OCI-LY7 (cell line): ENCODE measurements at regions not wholly inside any gene's neighbourhood (a gene's known extent, or its start where the extent isn't known, plus 50 kb on each side); places are given as distances from the start of the nearest gene placed in this dataset.

ENCODE experiments used
- BruUV-seq: library from RNA; stranded (reverse); fragments of 400-500 nt; replicated peaks from 2 replicates; lab custom pipeline; 2021; lab: Mats Ljungman, UMichigan
- CTCF ChIA-PET: fragments of 300-600 bp; sonication (Branson Sonifier 250); formaldehyde crosslinking; loops from one replicate; lab custom pipeline; 2022; ENCODE audit warnings: antibody characterized with exemption; ENCODE audit not compliant: unreplicated experiment; lab: Charles Lee
- POLR2A ChIA-PET: fragments of 300-600 bp; sonication (Branson Sonifier 250); formaldehyde crosslinking; loops from one replicate; lab custom pipeline; 2022; ENCODE audit warnings: antibody characterized with exemption; lab: Charles Lee
- DNase-seq: peaks from one replicate; pipeline ENCODE4 v3.0.0-alpha.2; 2015; ENCODE audit warnings: low spot score
- H2AFZ ChIP-seq: fragments of 200-600 bp; sonication (generic), shearing (Covaris generic); 2 replicates; pipeline ENCODE4 v1.6.1; 2014; ENCODE audit warnings: mild to moderate bottlenecking, antibody characterized with exemption, low read length, moderate library complexity
- H3K27ac ChIP-seq: fragments of 200-600 bp; sonication (generic); 2 replicates; pipeline ENCODE4 v1.5.1; 2014; ENCODE audit warnings: mixed run types, low read depth, mild to moderate bottlenecking, moderate library complexity, low read length, inconsistent platforms; ENCODE audit not compliant: poor library complexity, severe bottlenecking
- H3K36me3 ChIP-seq: fragments of 200-600 bp; sonication (generic); 2 replicates; pipeline ENCODE4 v1.6.1; 2014; ENCODE audit warnings: mild to moderate bottlenecking, antibody characterized with exemption, low read length, moderate library complexity, mixed read lengths; ENCODE audit not compliant: insufficient read depth
- H3K4me1 ChIP-seq: fragments of 200-600 bp; sonication (generic); 2 replicates; pipeline ENCODE4 v1.5.1; 2014; ENCODE audit warnings: mild to moderate bottlenecking, low read length; ENCODE audit not compliant: insufficient read depth, poor library complexity, severe bottlenecking
- H3K4me2 ChIP-seq: fragments of 200-600 bp; sonication (generic); 2 replicates; pipeline ENCODE4 v1.6.1; 2014; ENCODE audit warnings: mild to moderate bottlenecking, low read length
- H3K4me3 ChIP-seq: fragments of 200-600 bp; sonication (generic); 2 replicates; pipeline ENCODE4 v1.5.1; 2014; ENCODE audit warnings: mild to moderate bottlenecking, low read depth, low read length; ENCODE audit not compliant: poor library complexity, severe bottlenecking
- H3K79me2 ChIP-seq: fragments of 200-600 bp; sonication (generic); 2 replicates; pipeline ENCODE4 v1.6.1; 2016; ENCODE audit warnings: low read depth, mild to moderate bottlenecking, low read length, moderate library complexity, mixed read lengths; ENCODE audit not compliant: insufficient read depth
- H3K9me2 ChIP-seq: fragments of 200-600 bp; sonication (generic); 2 replicates; pipeline ENCODE4 v1.6.1; 2016; ENCODE audit warnings: mild to moderate bottlenecking, low read length, mixed read lengths; ENCODE audit not compliant: insufficient read depth
- H3K9me3 ChIP-seq: fragments of 200-600 bp; sonication (generic); 2 replicates; pipeline ENCODE4 v1.6.1; 2014; ENCODE audit warnings: mild to moderate bottlenecking, mixed run types, low read length, mixed read lengths
- H4K20me1 ChIP-seq: fragments of 200-600 bp; sonication (generic); 2 replicates; pipeline ENCODE4 v1.6.1; 2014; ENCODE audit warnings: mild to moderate bottlenecking, antibody characterized with exemption, low read length, moderate library complexity, mixed read lengths; ENCODE audit not compliant: insufficient read depth
- CTCF ChIP-seq: fragments of 200-600 bp; sonication (generic); conservative IDR thresholded peaks from 2 replicates; pipeline ENCODE4 v1.5.1; 2014; ENCODE audit warnings: mild to moderate bottlenecking, antibody characterized with exemption, low read length, moderate library complexity, mixed read lengths
- EZH2phosphoT487 ChIP-seq: fragments of 200-600 bp; sonication (generic); IDR thresholded peaks from 2 replicates; pipeline ENCODE4 v1.6.1; 2018; ENCODE audit warnings: low read depth, borderline replicate concordance, mild to moderate bottlenecking, mixed run types, antibody characterized with exemption, low read length, moderate library complexity, mixed read lengths
- intact Hi-C: fragments of 100-400 bp; cut with micrococcal nuclease; formaldehyde crosslinking; loops from one replicate; pipeline ENCODE4 v1.10.0; 2022; ENCODE audit not compliant: unreplicated experiment

DNA sequence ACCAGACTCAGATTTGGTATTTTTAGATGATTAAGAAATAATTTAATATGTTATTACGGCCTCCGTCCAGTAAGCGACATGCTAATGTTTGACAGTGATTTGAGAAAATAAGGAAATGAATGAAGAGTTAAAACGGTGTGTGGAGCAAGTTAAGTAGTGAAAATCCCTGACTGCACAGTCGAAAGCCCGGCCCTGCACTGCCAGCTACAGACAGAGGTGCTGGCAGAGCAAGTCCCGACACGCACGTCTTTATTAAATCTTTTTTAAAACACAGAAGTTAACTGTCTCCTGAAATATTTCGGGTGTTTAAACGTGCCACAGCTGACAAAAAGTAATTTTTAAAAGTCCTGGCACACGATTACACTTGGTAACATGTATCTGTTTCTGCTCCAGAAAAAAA is 293.4 kb upstream of the RNF32 start:
- TF ChIP-seq CTCF (no peak), EZH2phosphoT487 (no peak)
- POLR2A ChIA-PET, result no interaction called here

GRCh38 chr7:156344595-156344994 is 296.0 kb upstream of the RNF32 start:
- DNase-seq, result no peak
- H3K36me3 ChIP-seq, result no peaks in the 10 kb centered on the region
- no TSS peak for BruUV-seq
- POLR2A ChIA-PET, result no interaction called here
- no peak overlapping the region for H2AFZ ChIP-seq
- no peak overlapping the region for H3K4me2 ChIP-seq
- no peak overlapping the region for H3K27ac ChIP-seq
- no peaks in the 10 kb centered on the region for H3K4me1 ChIP-seq
- no peaks in the 10 kb centered on the region for H3K9me2 ChIP-seq
- no peaks in the 10 kb centered on the region for H3K79me2 ChIP-seq
- no peaks in the 10 kb centered on the region for H4K20me1 ChIP-seq
- H3K9me3 ChIP-seq, result no peaks in the 10 kb centered on the region
- CTCF ChIA-PET, result no interaction called here
- TF ChIP-seq CTCF (no peak), EZH2phosphoT487 (no peak)
- intact Hi-C loops, result no loop called here
- no peak overlapping the region for H3K4me3 ChIP-seq

More for the DNA sequence above, 293.4 kb upstream of the RNF32 start:
- Histone ChIP-seq H3K4me1 (no peaks in the 10 kb centered on the region), H3K9me3 (no peaks in the 10 kb centered on the region), H3K9me2 (no peaks in the 10 kb centered on the region), H3K79me2 (no peaks in the 10 kb centered on the region), H3K36me3 (no peaks in the 10 kb centered on the region), H3K27ac (no peak overlapping the region), H2AFZ (no peak overlapping the region), H3K4me2 (no peak overlapping the region), H3K4me3 (no peak overlapping the region), H4K20me1 (no peaks in the 10 kb centered on the region)
- CTCF ChIA-PET, result no interaction called here
- intact Hi-C loops, result no loop called here
- no peak for DNase-seq
- BruUV-seq, result no TSS peak

- Histone ChIP-seq H3K36me3 (no peaks in the 10 kb centered on the region), H3K27ac (no peak overlapping the region), H3K9me2 (no peaks in the 10 kb centered on the region), H3K4me3 (no peak overlapping the region), H3K4me1 (no peaks in the 10 kb centered on the region), H3K4me2 (no peak overlapping the region), H2AFZ (no peak overlapping the region), H3K79me2 (no peaks in the 10 kb centered on the region), H4K20me1 (no peaks in the 10 kb centered on the region), H3K9me3 (no peaks in the 10 kb centered on the region)
- ChIA-PET POLR2A (no interaction called here), CTCF (no interaction called here)
- TF ChIP-seq CTCF (no peak), EZH2phosphoT487 (no peak)
- intact Hi-C loops, result no loop called here
- no peak for DNase-seq
- BruUV-seq, result no TSS peak
Measured at GRCh38 chr7:156334636-156335035, 305.9 kb upstream of the RNF32 start.
